A673 (cell line): ENCODE measurements at regions not wholly inside any gene's neighbourhood (a gene's known extent, or its start where the extent isn't known, plus 50 kb on each side); places are given as distances from the start of the nearest gene placed in this dataset.

Experiments used
- CTCF ChIP-seq: fragments of 300-800, 200-600 bp; sonication (generic); conservative IDR thresholded peaks from 2 replicates; pipeline ENCODE4 v1.5.1; 2017; ENCODE audit warnings: low read depth, mild to moderate bottlenecking, antibody characterized with exemption, low read length, moderate library complexity, mixed read lengths
- EZH2 ChIP-seq: fragments of 200-600 bp; sonication (generic); IDR thresholded peaks from 2 replicates; pipeline ENCODE4 v1.6.1; 2017; ENCODE audit warnings: borderline replicate concordance, low read depth, mild to moderate bottlenecking, mixed read lengths, antibody characterized with exemption, low read length; ENCODE audit not compliant: poor library complexity, severe bottlenecking

- TF ChIP-seq CTCF (no peak), EZH2 (no peak)
Measured at GRCh38 chr11:130720232-130721022, 195.9 kb downstream of the SNX19 start.
